HG02623 (cell line): ENCODE measurements at regions not wholly inside any gene's neighbourhood (a gene's known extent, or its start where the extent isn't known, plus 50 kb on each side); places are given as distances from the start of the nearest gene placed in this dataset.

Experiments used
- ATAC-seq: cut with Tn5 transposase; IDR thresholded peaks from one replicate; pipeline ENCODE4 v1.9.1; 2021; ENCODE audit warnings: moderate library complexity; ENCODE audit not compliant: unreplicated experiment

DNA sequence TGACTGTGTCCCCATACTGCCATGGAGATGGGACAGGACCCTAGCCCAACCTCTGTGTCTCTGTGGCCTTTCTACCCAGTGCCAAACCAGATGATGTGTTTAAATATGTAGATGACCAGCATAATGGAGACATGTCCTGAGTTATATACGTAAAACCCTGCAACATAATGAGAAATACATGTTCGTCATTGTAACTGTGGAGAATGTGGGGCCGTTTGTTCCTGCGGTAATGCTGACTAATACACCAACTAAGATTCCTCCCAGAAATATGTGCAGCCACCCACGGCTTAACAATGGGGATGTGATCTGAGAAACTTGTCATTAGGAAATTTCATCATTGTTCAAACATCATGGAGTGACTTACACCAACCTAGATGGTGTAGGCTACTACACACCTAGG, 71.7 kb upstream of the SIM2 start:
- ATAC-seq = no peak

GRCh38 chr21:36628106-36628505, 70.8 kb upstream of the SIM2 start:
- ATAC-seq = no peak

DNA sequence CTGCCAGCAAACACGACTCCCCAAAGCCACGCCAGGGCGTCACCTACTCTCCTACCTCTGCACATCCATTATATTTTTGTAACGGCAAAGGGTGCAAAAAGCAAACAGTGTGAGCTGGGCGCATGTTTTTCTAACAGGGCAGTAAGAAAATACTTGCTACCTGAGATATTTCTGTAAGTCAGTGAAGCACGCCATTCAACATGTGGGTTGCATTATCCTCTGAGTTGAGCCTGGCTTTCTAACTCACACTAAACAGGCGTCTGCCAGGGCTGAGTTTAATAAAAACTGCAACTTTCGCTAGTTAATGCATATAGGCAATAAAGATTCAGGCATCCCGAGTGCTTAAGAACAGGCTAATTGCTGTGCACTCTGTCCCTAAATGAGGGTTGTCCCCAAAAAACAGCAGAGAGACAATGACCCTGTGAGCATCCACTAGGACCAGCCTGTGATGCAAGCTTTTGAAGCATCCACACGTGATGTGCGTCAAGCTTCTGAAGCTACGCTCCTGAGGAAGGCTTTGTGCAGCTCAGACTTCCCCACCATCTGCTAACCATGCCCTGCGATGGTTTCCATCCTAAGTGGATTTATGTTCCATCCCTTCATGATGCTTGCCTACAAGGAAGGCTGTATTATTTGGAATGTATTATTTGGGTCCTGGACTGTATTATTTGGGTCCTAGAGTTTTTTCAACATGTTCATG, 70.0 kb upstream of the SIM2 start:
- ATAC-seq = no peak

GRCh38 chr21:36630485-36631206, 68.3 kb upstream of the SIM2 start:
- ATAC-seq = no peak

GRCh38 chr21:36636016-36636415, 62.9 kb upstream of the SIM2 start:
- no peak for ATAC-seq

DNA sequence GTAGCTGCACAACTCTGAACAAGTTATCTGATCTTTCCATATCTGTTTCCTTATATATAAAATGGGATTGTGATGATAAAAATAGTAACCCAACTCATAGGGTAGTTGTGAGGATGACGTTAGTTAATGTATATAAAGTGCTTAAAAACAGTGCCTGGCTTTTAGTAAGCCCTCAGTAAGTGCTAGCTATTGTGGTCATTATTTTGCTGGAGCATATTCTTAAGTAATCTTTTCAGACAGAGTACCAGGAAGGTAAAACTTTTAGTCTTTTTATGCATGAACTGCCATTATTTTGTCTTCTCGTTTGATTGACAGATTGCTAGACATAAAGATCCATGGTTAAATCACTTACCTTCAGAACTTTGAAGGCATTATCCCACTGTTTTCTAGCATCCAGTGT, 62.5 kb upstream of the SIM2 start:
- ATAC-seq = no peak

DNA sequence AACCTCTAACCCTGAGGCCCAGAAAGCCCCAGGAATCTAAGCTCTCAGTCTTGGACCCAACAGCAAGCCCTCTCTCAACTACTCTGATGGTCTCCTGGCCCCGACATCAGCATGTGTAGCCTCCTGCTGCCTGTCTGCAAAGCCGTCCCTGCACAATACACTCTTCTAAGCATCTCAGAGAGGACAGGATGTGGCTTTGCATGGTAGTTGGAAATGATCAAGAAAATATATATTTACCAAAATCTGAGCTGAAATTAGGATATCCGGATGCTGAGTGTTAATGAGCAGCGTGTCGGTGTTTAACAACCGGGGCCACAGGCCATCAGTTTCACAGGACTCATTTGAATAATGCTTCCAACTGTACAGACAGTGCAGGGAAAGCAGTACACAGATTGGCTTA, 59.1 kb upstream of the SIM2 start:
- ATAC-seq = no peak

- ATAC-seq = no peak
These were observed 58.7 kb upstream of the SIM2 start for GRCh38 chr21:36640174-36640720.

GRCh38 chr21:36640721-36641244, 58.1 kb upstream of the SIM2 start:
- ATAC-seq = no peak

DNA sequence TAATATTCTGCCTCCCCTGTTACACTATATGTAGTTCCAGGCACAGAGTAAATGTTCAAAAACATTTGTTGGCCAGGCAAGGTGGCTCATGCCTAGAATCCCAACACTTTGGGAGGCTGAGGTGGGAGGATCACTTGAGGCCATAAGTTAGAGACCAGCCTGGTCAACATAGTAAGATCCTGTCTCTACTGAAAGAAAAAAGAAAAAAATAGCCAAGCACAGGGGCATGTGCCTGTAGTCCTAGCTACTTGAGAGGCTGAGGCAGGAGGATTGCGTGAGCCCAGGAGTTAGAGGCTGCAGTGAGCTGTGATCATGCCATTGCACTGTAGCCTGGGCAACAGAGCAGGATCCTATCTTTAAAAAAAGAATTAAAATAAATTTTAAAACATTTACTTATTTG, 57.6 kb upstream of the SIM2 start:
- no peak for ATAC-seq

- ATAC-seq = no peak
These were observed 57.0 kb upstream of the SIM2 start for GRCh38 chr21:36641886-36642285.

DNA sequence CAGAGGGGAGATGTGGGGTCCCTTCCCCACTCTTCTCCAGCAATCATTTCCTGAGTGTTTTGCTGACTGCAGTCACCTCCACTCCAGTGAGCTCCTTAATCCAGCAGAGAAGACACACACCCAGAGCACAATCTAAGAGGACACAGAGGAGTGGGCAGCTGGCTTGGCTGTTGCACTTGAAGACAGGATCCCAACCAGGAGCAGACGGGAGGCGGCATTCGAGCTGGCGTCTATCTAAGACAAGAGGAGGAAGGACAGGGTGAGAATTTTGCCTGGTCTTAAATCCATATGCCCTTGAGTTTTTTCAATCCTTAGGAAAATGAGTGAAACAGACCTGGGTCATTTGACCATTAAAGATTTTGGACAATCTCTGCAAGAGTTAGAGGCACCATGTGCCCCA, 56.1 kb upstream of the SIM2 start:
- no peak for ATAC-seq

DNA sequence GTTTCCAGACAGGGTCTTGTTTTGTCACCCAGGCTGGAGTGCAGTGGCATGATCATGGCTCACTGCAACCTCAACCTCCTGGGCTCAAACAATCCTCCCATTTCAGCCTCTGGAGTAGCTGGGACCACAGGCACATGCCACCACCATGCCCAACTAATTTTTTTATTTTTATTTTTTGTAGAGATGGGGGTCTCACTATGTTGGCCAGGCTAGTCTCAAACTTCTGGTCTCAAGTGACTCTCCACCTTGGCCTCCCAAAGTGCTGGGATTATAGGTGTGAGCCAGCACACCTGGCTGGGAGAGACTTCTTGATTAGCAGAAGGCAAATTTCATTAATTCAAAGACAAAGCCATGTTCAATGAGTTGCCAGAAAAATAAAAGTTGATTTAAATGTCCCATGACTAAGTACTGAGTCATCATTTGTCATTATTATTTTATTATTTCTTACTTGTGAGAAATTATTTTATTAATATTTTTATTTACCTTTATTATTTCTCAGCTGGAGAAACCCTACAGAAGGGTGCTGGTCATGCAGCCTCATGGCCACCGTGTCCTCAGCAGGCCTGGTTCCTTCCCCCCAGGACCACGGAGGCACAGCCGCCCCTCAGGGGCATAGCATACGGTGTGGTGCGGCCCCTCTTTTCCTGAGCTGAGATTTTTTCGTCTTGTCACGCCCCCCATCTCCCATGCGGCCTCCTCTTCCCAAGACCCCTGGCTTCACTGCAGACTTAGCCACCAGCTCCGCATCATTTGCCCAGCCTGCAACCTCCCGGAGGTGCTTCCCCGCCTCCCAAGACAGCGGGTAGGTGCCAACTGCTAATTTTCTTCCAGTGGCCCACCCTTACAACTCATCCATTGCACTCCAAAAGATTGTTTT, 55.3 kb upstream of the SIM2 start:
- ATAC-seq = no peak

GRCh38 chr21:36646011-36646410, 52.9 kb upstream of the SIM2 start:
- ATAC-seq = no peak

DNA sequence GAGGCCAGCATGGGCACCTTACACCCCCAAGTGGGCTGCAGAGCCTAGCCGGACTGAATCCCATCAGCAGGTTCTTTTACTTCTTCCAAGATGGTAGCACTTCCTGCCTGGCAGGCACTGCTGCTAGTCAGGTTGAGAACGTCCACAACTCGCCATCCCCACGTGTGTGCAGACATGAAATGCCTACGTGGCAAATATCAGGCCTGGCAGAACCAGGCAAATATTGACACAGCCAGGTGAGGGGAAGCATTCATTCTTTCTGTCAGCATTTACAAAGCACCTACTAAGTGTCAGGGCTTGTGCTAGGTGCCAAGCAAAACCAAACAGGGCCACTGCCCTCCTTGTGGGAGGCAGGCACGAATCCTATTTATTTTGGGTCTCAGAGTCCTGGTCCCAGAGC, 52.3 kb upstream of the SIM2 start:
- ATAC-seq = no peak

- no peak for ATAC-seq
These were observed 51.4 kb upstream of the SIM2 start for GRCh38 chr21:36647279-36648093.
